ENCODE measurements at regions not wholly inside any gene's neighbourhood (a gene's known extent, or its start where the extent isn't known, plus 50 kb on each side); places are given as distances from the start of the nearest gene placed in this dataset.

DNA sequence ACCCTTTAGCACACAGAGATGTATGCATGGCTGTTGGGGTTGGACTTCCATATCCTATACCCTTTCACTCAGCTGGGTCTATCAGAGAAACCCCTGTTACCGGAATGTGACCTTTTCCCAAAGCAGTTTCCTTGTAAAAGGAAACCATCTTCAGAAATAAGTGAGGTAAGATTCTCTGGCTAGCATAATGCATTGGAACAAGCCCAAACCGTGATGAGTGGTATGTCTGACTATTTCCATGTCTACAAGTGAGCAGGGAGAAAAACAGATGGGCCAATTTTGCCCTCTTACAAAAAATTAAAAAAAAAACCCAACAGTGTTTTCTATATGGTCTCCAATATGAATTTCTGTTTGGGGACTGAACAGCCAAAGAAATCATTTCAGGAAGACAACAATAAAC, 283.9 kb downstream of the SMARCA1 start:
- no peak overlapping the region for H3K4me3 ChIP-seq
- ATAC-seq (no peak), DNase-seq (ENCODE audit: low read depth, low spot score) (no peak), FAIRE-seq (no peak)
- H3K4me1 ChIP-seq (ENCODE audit: control insufficient read depth, insufficient read depth, low read length): no peaks in the 10 kb centered on the region
- in situ Hi-C loops (cut with MboI) (no loop called here), intact Hi-C loops (cut with micrococcal nuclease; ENCODE audit: unreplicated experiment) (no loop called here)
- no peaks in the 10 kb centered on the region for H3K27me3 ChIP-seq (replicated peaks in 1 of 2; ENCODE audit: control insufficient read depth in 2 of 2, insufficient read depth in 2 of 2, low read length in 1 of 2)
- 3% methylated on average over 2 of the region's 2 CpGs for WGBS (ENCODE audit: insufficient coverage, insufficient replicate concordance, low lambda C conversion rate, missing lambda C conversion rate)
- H3K4me2 ChIP-seq (ENCODE audit: control insufficient read depth, insufficient read depth): no peak overlapping the region
- H2AFZ ChIP-seq (ENCODE audit: control insufficient read depth, low read depth, low read length): no peak overlapping the region
- no peaks in the 10 kb centered on the region for H3K9me3 ChIP-seq (replicated peaks; ENCODE audit: control insufficient read depth, insufficient read depth, low read length)
- H3K9ac ChIP-seq (ENCODE audit: control insufficient read depth, insufficient read depth, low read length): no peak overlapping the region
- no peak overlapping the region for H3K27ac ChIP-seq (ENCODE audit: control insufficient read depth, insufficient read depth)
- BruUV-seq (replicated peaks): no TSS peak
- H4K20me1 ChIP-seq (ENCODE audit: control insufficient read depth, insufficient read depth): no peaks in the 10 kb centered on the region
- no peaks in the 10 kb centered on the region for H3K79me2 ChIP-seq (ENCODE audit: control insufficient read depth, insufficient read depth, low read length)
- ChIA-PET SMC1A (ENCODE audit: uncharacterized antibody, unreplicated experiment) (no interaction called here), POLR2A (no interaction called here), CTCF (no interaction called here), RAD21 (ENCODE audit: unreplicated experiment) (no interaction called here)
- no peaks in the 10 kb centered on the region for H3K36me3 ChIP-seq (ENCODE audit: control insufficient read depth in 2 of 2, insufficient read depth in 2 of 2, low read length in 1 of 2)
- TF ChIP-seq SPI1 (IDR thresholded peaks at IDR 0.05; ENCODE audit: borderline replicate concordance, insufficient read depth, low read depth, low read length) (no peak), STAT1 (conservative IDR thresholded peaks at IDR 0.05) (no peak), IRF3 (IDR thresholded peaks at IDR 0.05) (no peak), SUPT20H (IDR thresholded peaks at IDR 0.05; ENCODE audit: borderline replicate concordance, control insufficient read depth, low read depth, low read length) (no peak), NR2C1 (IDR thresholded peaks at IDR 0.05) (no peak), USF1 (IDR thresholded peaks at IDR 0.05; ENCODE audit: borderline replicate concordance, extremely low read length, insufficient read depth, low read depth, low read length) (no peak), SMAD1 (IDR thresholded peaks at IDR 0.05; ENCODE audit: low read depth, partially characterized antibody) (no peak), PML (IDR thresholded peaks at IDR 0.05; ENCODE audit: low read length) (no peak), ZZZ3 (IDR thresholded peaks at IDR 0.05; ENCODE audit: control insufficient read depth, insufficient read length, low read depth) (no peak), LARP7 (IDR thresholded peaks at IDR 0.05) (no peak), KDM1A (IDR thresholded peaks at IDR 0.05; ENCODE audit: borderline replicate concordance) (no peak), ATF7 (IDR thresholded peaks at IDR 0.05; ENCODE audit: low read depth) (no peak), RBBP5 (conservative IDR thresholded peaks at IDR 0.05) (no peak), HSF1 (IDR thresholded peaks at IDR 0.05; ENCODE audit: low read depth, low read length) (no peak), MTA2 (IDR thresholded peaks at IDR 0.05; ENCODE audit: low read depth) (no peak), SMARCA5 (IDR thresholded peaks at IDR 0.05) (no peak), MYB (IDR thresholded peaks at IDR 0.05; ENCODE audit: borderline replicate concordance, low read depth, low read length) (no peak), MLLT1 (IDR thresholded peaks at IDR 0.05) (no peak)
